Astrocyte of the spinal cord (primary cell): ENCODE measurements at regions not wholly inside any gene's neighbourhood (a gene's known extent, or its start where the extent isn't known, plus 50 kb on each side); places are given as distances from the start of the nearest gene placed in this dataset.

ENCODE experiments used
- DNase-seq: peaks from one replicate; pipeline ENCODE4 v3.0.0; 2011; ENCODE audit warnings: low read depth, low spot score
- H3K4me3 ChIP-seq: 2 replicates; pipeline ENCODE4 v1.5.1; 2011; ENCODE audit warnings: low read depth, mild to moderate bottlenecking, low read length, moderate library complexity
- in situ Hi-C: cut with HindIII; loops from 2 replicates; pipeline ENCODE4 v1.10.0; 2017; ENCODE audit warnings: low sequenced_read_pairs
- TF ChIP-seq, protein P1 (sequence below): IDR thresholded peaks from 2 replicates; pipeline ENCODE4 v1.5.1; 2012; ENCODE audit warnings: low read depth, mild to moderate bottlenecking, low read length, inconsistent platforms

DNA sequence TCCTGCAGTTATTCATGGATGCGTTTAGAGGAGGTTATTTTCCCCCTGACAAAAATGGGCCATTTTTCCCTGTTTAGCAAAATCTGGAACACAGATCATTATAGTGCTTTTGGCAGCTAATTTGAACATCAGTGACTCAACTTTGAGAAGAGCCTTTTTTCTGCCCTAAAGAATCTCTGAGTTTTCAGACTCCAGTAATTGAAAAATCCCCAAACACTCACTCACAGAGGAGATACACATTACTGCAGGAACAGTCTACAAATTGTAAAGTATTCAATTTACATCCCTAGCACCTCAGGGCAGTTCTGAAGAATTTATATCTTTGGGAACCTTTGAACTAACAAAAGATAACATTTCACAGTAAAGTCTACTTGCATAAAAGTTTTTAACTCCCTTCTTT lies 966.6 kb upstream of the SLC35B3 start:
- no peak overlapping the region for H3K4me3 ChIP-seq
- TF ChIP-seq, protein P1, sequence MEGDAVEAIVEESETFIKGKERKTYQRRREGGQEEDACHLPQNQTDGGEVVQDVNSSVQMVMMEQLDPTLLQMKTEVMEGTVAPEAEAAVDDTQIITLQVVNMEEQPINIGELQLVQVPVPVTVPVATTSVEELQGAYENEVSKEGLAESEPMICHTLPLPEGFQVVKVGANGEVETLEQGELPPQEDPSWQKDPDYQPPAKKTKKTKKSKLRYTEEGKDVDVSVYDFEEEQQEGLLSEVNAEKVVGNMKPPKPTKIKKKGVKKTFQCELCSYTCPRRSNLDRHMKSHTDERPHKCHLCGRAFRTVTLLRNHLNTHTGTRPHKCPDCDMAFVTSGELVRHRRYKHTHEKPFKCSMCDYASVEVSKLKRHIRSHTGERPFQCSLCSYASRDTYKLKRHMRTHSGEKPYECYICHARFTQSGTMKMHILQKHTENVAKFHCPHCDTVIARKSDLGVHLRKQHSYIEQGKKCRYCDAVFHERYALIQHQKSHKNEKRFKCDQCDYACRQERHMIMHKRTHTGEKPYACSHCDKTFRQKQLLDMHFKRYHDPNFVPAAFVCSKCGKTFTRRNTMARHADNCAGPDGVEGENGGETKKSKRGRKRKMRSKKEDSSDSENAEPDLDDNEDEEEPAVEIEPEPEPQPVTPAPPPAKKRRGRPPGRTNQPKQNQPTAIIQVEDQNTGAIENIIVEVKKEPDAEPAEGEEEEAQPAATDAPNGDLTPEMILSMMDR = no peak
- peak; percentile 9 for DNase-seq
- in situ Hi-C loops = no loop called here

DNA sequence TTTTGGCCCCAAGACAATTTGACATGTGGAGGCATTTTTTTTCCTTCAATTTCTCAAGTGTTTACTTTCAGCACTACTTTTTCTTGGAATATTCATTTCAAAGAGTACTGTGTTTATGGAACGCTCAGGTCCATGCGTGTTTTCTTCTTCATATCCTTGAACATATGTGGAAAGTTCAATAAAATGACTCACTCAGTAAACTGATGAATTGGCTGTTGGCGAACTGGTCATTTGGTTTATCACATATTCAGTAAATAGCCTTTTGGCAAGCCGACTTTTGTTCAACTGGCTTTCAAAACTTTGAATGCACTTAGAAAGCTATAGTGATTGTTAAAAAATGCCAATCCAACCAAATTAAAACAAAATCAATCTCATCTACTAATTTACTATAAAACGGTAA lies 964.6 kb upstream of the SLC35B3 start:
- TF ChIP-seq, protein P1 = no peak
- DNase-seq = no peak
- in situ Hi-C loops = no loop called here
- no peak overlapping the region for H3K4me3 ChIP-seq

DNA sequence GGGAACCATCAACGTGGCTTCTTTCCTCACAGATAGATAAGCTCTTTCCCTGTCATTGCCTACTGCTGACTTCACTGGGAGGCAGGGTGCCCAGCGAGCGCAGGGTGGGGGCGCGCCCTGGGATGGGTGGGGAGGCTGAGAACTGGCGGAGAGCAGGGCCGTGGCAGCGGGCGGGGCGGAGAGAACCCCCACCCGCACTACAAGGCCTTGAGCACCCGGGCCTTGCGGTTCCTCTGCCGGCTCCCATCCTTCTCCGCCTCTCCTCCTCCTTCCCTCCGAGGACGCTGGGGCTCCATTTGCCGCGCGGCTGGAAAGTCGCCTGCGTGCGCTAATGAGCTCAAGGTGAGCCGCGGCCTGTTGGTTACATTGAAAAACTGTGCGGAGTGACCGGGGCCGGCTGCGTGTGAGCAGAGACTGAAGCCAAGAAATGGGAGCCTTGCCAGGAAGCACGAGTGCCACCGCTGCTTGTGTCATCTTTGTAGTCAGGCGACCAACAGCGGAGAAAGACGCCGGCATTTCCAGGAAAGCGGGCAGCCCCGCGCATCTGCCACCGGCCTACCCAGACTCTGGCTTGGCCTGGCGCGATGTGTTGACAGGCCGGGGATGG lies 963.5 kb upstream of the SLC35B3 start:
- no peak overlapping the region for H3K4me3 ChIP-seq
- no peak for DNase-seq
- TF ChIP-seq, protein P1 = no peak
- in situ Hi-C loops = no loop called here

DNA sequence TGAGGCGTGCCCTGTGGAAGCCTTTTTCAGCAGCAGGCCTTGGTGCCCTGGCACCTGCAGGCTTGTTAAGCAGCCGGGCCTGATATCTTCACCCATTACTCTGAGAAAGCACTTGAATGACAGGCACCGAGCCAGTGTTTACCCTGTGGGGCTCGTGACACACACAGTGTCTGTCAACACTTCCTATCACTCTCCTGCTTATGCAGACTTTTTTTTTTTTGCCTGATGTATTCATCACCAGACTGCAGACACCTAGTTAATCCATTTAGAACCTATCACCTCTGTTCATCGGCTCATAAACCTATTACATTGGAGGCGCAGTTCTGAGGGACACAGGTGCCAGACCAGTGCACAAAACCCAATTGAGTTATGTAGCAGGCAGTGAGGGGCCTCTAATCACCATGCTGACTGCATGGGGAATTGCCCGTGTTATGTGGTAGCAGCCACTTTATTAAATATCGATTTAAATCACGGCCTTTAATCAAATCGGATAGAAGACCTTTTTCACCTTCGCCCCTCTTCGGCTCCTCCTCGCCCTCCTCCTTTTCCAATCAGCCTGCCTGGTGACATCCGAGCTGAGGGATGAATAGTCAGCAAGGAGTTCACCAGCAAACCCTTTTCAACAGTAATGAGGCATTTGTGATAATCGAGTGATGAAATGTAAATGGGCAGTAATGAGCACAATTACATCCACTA lies 962.9 kb upstream of the SLC35B3 start:
- no peak overlapping the region for H3K4me3 ChIP-seq
- in situ Hi-C loops = no loop called here
- TF ChIP-seq, protein P1 = no peak
- no peak for DNase-seq

DNA sequence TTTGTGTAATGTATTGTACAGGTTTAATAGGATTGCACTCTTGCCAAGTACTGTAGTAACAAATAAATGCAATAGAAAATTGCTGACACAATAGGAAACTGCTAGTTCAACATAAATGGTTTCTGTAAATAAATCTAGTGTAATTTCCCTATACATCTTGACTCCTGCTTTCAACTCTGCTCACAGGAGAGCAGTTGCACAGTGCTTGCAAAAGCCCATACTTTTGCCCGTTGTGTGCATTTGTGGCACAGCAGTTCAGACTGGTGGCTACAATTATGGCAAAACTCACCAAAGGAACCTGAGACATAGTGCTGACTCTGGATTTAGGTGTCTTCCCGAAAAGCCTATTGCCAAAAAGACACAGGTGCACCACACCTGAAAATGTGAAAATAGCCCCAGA lies 953.3 kb upstream of the SLC35B3 start:
- in situ Hi-C loops = no loop called here

DNA sequence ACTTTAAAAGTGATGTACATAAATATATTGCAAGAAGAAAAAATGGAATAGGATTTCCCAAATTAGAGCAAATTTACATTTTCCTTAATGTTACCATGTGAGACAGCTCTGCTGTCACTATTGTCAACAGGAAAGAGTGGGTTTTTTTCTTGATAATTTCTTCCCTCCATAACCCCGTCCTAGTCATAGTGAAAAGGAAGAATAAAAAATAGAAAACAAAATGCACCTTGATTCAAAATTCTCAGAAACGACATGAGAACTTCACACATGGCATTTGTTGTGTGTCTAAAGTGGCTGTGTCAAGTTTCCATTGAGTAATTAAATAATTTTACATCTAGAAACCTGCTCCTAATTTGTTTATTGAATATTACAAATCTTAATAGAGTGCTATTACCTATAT lies 945.2 kb upstream of the SLC35B3 start:
- in situ Hi-C loops = no loop called here
- no peak for DNase-seq
- no peak overlapping the region for H3K4me3 ChIP-seq
- TF ChIP-seq, protein P1 = no peak

More for the DNA sequence above, 953.3 kb upstream of the SLC35B3 start:
- H3K4me3 ChIP-seq = no peak overlapping the region
- no peak for DNase-seq
- TF ChIP-seq, protein P1 = no peak
